OCI-M2 (cell line): ENCODE measurements at regions not wholly inside any gene's neighbourhood (a gene's known extent, or its start where the extent isn't known, plus 50 kb on each side); places are given as distances from the start of the nearest gene placed in this dataset.
"Not testable (repeated sequence)": the region's sequence is repeated elsewhere in the genome, so short reads cannot be mapped to it uniquely, and the experiment has no call there.

Source experiments
- DNase-seq: peaks from one replicate; lab custom pipeline; 2025; ENCODE audit not compliant: unreplicated experiment; lab: John Stamatoyannopoulos, UW

DNA sequence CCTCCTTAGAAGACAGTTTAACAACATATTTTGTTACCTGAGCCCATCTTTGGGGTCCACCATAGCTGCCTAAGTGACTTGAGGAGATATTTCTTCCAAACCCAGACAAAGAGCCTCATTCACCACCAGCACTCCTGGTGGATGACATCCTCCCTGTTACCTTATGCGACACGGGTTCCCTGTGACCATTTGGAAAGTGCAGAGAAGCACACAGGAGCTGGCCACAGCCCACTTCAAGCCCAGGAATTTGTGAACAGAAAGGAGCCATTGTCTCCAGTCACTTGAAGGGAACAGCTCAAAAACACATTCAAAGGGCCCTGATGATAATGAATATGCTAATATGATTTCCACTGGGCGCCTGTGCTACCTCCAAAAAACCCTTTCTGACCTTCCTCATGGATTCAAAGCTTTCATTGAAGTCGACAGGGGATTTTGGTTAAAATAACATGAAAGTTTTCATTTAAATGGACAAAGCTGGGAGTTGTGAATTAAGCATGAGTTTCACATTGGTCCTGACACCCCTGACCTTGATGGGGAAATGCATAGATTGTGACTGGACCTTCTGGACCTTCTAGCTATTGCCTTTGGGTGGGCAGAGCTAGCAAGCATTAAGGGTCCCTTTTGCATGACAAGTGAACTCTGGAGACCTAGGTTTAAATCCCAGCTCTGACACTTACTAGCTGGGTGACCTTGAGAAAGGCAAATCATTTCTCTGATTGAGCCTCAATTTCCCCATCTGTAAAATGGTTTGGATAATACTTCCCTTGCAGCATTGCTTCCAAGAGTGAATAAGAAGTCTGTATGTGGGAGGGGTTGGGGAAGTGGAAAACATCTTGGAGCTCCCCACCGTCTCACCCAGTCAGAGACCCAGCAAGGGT is 83.3 kb upstream of the SIRPA start:
- DNase-seq, result no peak

GRCh38 chr20:1810926-1811620 is 84.1 kb upstream of the SIRPA start:
- no peak for DNase-seq

DNA sequence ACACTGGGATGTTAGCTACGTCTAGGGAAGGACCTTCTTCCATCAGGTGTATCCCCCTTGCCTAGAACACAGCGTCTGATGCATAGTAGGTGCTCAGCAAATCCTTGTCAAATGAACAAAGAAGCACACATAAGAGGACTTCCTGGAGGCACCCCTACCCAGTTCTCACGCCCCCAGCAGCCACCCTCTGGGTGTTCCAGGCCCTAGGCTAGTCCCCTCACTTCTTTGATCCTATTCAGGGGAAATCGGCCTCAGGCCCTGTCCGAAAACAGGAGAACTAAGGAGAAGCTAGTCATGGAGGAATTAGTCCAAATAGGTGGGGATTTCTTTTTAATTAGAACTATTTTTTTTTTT is 84.7 kb upstream of the SIRPA start:
- no peak for DNase-seq

DNA sequence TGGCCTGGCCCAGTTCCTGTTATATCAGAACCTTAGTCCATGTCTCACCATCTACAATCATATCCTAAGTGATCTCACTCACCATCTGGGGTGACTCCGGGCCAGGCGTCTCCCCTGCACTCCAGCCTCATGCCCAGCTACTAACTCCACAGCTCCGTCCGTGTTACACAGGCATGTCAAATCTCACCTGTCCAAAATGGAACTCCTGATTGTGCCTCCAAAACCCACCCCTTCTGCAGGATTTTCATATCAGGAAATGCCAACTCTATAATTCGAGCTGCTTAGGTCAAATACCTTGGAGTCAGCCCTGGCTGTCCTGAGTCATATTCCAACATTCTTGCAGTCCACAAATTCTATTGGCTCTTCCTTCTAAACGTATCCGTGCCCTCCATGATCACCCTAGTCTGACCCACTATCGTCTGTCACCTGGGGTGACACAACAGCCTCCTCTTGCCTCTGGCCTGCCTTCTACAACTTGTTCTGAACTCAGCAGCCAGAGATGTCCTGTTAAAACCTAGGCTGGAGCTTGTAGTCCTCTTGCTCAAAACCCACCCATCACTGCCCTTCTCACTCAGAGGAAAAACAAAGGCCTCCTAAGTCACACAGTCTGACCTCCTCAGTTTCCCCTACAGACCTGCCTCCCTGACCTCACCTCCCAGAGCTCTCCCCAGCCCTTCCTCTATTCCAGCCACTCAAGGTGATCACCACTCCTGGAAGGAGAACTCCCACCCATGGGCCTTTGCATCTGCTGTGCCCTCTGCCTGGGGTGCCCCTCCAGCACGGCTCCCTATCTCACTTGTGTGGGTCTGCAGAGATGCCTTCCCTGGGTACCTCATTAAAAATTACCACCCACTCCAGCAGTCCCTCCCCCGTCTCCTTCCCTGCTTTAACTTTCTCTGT is 85.3 kb upstream of the SIRPA start:
- no peak for DNase-seq

GRCh38 chr20:1809131-1809572 is 86.1 kb upstream of the SIRPA start:
- no peak for DNase-seq

GRCh38 chr20:1808101-1808500 is 87.1 kb upstream of the SIRPA start:
- DNase-seq, result no peak

DNA sequence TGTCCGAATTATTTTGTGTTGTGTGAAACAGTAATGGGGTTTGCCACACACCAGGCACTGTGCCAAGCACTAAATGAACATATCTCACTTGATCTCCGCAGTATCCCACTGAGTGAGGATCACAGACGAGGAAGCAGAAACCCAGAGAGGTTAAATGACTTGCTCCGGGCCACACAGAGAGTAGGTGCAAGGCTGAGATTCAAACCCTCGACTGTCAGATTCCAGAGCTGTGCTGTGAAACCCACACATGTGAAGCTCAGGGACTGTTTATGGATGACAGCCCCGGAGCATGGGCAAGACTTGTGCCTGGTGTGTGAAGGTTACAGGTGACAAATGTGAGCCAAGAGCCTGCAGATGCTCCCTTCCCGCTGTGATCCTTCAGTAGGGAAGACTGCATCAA is 87.8 kb upstream of the SIRPA start:
- DNase-seq, result no peak

DNA sequence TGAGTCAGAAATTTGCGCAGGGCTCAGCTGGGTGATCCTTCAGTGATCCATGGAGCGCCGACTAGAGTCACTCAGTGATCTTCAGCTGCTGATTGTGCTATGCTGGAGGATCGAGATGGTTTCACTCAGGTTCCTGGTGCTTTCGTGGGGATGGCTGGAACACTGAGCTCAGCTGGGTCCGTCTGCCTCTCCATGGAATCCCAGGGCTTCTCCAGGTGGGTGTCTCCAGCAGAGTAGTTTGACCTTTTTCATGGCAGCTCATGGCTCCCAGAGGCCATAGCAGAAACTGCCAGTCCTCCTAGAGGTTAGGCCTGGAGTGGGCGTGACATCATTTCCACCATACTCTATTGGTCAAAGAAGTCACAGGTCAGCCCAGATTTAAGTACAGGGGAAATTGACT is 88.8 kb upstream of the SIRPA start:
- no peak for DNase-seq

GRCh38 chr20:1805816-1806215 is 89.4 kb upstream of the SIRPA start:
- no peak for DNase-seq

GRCh38 chr20:1805161-1805581 is 90.0 kb upstream of the SIRPA start:
- DNase-seq, result no peak

GRCh38 chr20:1804554-1804956 is 90.7 kb upstream of the SIRPA start:
- DNase-seq, result no peak

- no peak for DNase-seq
Observed at GRCh38 chr20:1803932-1804501, 91.2 kb upstream of the SIRPA start.

DNA sequence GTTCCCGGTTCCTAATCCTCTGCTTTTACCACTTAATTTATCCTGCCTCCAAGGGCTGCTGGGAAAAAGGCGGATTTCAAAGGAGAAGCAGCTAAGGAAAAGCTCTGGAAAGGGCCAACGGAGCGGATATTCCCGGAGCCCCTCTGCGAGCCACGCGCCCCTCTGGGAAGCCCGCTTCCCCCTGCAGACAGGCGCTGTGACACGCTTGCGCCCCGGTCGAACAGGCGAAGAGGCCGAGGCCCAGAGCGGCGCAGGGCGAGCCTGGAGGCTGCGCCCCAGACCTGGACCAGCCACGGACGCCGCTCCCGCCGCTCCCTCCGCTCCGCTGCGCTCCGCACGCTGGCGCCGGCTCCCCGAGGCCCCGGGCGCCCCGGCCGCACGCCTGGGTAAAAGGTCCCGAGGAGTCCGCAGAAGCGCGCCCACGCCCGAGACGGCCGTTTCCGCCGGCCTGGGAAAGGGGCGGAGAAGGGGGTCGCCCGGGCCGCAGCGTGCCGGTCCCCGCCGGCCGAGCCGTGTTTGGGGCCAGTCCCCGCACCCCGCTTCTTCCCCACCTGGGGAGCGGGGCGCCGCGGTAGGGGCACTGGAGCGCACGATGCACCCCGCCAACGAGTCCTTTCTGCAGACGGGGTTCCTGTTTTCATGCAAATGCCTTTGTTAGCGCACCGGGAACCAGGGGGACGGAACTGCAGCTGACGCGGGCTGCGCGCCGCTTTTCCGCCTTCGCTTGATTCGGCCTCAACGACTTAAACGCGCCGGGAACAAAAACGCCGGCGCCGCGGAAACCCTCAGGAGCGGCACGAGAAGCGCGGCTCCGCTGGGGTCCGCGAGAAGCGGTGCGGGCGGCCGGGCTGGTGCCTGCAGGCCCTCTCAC is 91.9 kb upstream of the SIRPA start:
- no peak for DNase-seq

DNA sequence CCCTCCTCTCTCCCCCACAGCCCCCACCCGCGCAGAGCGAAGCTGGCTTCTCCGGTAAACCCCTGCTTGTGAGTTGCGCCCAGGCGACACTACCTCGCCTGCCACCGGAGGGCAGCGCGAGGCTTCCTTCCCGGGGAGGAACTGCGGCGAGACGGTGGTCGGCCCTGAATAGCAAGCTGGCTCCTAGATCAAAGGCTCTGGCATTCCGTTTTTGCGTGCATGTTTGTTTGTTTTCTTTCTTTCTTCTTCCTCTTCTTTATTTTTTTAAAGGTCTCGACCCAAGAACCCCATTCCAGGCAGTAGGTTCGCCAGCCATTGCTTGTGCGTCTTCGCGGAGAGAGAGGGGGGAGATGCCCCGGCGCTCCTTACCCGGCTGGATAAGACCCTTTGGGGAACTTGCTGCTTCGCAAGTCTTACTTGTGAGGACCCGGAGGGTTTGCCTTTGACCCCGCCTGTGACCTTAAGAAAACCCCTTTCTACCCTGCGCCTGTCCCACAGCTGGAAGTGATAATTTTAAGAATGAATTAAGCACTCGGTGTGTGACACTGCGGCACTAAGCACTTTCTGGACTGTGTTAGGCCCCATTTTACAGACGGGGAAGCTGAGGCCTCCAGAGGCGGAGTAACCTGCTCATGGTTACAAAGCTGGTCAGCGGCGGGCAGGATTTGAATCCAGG is 92.7 kb upstream of the SIRPA start:
- DNase-seq, result no peak

DNA sequence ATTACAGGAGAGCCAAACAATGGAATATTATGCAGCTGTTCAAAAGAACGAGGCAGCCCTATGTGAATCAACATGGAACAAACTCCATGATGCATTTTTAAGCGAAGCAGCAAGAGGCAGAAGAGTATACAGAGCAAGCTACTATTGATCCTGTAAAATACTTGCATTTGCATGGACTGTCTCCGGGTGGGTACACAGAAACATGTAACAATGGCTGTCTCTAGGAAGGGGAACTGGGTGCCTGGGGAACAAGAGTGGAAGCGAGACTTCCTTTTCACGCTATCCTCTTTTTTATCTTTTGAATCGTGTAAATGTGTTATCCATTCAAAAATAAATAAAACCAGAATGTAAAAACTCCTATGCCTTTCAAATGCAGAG is 93.3 kb upstream of the SIRPA start:
- DNase-seq, result no peak

DNA sequence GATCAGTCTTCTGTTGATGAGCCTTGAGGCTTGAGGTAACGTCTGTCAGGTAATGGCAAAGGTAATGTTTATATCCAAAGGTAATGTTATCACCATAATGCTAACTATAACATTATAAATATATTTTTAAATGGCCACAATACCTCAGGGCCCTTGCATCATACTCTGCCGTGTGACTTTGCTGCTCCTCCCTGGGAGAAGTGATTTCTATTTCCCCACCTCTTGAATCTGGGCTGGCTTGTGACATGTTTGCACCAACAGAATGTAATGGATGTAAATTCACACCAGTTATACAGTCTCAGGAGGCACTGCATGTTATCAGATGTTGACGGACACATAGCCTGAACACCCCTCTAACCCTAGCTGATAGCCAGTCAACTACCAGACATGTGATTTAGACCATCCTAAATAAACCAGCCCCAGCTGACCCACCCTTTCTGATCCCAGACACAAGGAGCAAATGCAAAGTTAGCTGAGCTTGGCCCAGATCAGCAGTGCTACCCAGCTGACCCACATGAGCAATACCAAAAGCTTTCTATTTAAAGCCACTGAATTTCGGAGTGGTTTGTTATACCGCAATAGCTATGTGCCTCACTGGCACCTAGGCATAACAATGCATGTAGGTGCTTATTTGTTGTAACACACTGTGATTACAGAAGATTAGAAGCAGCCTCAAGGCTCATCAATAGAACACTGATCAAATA is 93.8 kb upstream of the SIRPA start:
- DNase-seq, result no peak

- no peak for DNase-seq
Observed at GRCh38 chr20:1800777-1801176, 94.4 kb upstream of the SIRPA start.

DNA sequence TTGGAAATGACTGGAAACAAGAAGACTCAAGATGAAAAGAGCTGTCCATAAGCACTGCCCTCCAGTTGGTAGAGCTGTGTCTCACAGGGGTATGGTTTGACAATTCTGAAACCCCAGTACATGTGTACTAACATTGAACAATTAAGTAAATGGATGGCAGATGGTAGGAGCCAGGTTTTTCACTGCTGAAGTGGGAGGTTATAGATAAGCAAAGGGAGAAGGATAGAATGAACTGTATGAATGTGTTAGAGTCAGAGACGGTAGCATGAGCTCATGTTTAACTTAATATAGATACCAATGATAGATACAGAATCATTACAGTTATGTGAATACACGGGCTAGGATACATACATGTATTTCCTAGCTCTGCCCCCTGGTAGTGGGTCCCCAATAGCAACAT is 95.0 kb upstream of the SIRPA start:
- DNase-seq, result no peak

DNA sequence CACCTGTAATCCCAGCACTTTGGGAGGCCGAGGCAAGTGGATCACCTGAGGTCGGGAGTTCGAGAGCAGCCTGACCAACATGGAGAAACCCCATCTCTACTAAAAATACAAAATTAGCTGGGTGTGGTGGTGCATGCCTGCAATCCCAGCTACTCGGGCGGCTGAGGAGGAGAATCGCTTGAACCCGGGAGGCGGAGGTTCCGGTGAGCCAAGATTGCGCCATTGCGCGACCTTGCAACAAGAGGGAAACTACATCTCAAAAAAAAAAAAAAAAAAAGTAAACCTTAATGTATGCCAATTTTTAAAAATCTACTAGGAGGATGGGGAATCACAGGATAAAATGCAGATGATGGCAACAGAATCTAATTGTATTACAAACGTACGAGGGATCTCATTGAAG is 95.5 kb upstream of the SIRPA start:
- not testable (repeated sequence) for DNase-seq
